Midbrain (tissue), 1 donor: ENCODE measurements at regions not wholly inside any gene's neighbourhood (a gene's known extent, or its start where the extent isn't known, plus 50 kb on each side); places are given as distances from the start of the nearest gene placed in this dataset.
"Not testable (repeated sequence)": the region's sequence is repeated elsewhere in the genome, so short reads cannot be mapped to it uniquely, and the experiment has no call there.

ENCODE experiments used
- DNase-seq: peaks from one replicate; lab custom pipeline; 2025; lab: John Stamatoyannopoulos, UW

DNA sequence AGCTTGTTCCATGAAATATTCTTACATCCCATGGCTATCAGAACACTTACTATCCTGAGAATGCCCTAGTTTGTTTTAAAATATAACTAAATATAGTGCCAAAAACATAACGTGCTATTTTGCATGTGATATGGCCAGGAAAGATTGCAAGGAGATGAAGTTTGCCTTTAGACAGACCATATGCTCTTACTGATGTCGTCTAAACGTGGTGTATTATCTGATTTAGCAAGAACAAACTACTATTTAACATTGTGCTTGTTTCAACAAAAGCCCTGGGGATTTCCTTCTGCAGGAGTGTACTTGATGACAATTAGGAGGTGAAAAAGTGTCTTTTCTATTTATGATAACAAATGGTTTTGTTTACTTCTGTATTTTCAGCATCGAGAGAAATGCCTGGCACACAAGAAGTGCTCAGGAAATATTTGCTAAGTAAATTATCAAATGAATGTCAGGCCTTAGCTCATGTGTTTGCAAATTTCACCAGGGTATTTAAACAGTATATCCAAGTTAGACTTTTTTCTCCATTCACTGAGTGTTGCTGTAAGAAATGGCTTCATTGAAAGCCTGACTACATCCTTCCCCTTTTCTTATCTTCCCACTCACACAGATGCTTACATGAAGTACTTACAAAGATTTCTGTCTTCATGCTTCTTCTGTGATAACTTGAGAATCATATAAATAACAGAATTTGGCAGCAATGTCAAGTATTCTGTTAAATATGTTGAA lies 1033.6 kb downstream of the CDH8 start:
- DNase-seq: no peak

DNA sequence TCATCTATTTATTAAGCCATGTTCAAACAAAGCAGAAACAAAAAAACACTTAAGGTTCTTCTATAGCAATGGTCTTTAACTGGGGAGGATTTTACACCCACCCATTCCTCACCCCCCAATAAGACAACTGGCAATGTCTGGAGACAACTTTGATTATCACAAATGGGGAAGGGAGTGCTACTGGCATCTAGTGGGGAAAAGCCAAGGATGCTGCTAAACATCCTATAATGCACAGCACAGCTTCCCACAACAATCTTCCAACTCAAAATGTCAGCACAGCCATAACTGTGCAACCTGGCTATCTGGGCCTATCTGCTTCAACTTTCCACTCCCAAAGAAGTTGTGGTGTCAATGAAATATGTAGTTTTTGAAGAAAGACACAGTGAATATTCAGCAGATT lies 1044.4 kb downstream of the CDH8 start:
- no peak for DNase-seq

DNA sequence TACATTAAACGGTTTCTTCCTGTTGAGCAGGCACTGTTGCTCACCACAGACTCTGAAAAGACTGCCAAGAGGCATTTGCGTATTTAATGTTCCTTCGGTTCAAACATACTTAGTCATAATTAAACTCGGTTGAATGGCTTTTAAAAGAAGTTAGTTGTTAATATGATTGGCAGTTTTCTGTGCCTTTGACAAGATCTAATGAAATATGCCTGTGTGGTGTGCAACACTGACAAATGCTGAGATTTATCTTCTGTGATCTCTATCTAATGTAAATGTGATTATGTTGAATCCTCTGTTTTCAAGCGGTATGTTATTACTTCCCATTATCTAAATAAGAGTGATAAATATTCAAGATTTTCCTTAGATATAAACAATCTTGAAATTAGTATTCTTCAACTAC lies 1046.6 kb downstream of the CDH8 start:
- no peak for DNase-seq

DNA sequence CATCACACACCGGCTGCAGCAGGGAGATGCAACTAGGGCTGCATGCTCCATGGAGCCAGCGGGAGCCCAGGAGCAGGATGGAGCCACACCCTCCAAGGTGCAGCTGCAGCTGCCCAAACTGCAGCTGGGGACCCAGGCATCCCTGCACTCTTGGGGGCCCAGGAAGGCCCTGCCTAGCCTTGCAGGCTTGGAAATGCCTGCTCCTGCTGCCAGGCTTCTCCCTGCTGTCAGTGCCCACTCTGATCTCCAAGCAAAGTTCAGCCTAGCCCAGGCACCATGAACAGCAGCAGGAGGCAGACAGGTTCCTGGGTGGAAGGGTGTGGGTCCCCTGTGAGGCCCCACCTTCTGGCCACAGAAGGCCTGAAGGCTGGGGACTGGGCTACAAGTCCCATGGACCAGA lies 1057.1 kb downstream of the CDH8 start:
- no peak for DNase-seq

DNA sequence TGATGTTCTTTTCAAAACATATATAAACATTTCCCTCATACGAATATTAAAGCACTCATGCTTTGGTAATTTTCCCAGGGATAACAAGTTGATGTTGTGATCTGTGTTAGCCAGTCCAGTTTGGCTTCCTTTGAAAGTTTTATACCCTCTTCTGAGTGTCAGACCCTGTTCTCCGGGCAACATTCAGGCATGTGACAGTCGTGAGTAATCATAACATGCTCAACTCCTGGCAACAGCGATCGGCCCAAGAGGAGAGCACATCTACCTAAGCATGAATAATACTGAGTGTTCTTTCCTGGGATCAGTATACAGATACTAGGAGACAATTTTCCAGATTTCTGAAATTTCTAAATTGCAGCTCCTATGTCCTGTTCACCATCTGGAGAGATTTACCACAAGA lies 1086.4 kb downstream of the CDH8 start:
- no peak for DNase-seq

DNA sequence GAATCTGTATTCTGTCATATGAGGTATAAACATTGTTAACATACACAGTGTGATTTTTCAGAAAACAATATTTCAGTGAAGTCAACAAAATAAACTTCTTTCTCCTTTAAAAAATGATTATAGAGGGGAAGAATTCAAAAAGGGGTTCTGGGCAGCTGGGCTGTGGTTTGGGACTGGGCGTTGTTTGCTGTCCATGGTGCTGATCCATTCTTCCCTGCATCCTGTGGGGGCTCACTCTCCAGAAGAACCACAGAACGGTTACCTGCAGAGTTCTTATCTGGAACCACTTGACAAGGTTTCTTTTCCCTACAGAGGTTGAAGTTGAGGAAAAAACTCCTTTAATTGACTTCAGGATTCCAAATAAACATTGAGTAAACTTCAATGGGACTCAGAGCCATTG lies 1091.0 kb downstream of the CDH8 start:
- DNase-seq: no peak

DNA sequence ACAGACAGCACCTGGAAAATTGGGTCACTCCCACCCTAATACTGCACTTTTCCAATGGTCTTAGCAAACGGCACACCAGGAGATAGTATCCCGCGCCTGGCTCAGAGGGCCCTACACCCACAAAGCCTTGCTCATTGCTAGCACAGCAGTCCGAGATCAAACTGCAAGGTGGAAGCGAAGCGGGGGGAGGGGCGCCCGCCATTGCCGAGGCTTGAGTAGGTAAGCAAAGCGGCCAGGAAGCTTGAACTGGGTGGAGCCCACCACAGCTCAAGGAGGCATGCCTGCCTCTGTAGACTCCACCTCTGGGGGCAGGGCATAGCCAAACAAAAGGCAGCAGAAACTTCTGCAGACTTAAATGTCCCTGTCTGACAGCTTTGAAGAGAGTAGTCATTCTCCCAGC lies 1100.0 kb downstream of the CDH8 start:
- not testable (repeated sequence) for DNase-seq

DNA sequence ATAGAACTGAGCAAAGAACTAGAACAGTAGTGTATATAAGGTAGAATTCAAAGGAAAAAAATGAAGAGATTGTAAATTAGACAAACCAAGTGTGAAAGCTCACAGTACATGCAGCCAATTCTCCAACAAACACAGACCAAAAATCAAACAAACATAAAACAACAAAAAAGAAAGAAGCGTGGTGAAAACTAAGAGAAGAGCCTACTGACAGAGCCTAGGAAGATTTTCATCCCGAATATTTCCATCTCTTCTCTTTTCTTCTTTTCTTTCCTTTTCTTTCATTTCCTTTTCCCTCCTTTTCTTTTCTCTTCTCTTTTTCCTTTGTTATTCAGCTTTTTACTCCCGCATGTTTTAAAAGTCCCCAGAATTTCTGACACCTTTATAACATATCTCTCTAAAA lies 1103.6 kb downstream of the CDH8 start:
- DNase-seq: no peak

DNA sequence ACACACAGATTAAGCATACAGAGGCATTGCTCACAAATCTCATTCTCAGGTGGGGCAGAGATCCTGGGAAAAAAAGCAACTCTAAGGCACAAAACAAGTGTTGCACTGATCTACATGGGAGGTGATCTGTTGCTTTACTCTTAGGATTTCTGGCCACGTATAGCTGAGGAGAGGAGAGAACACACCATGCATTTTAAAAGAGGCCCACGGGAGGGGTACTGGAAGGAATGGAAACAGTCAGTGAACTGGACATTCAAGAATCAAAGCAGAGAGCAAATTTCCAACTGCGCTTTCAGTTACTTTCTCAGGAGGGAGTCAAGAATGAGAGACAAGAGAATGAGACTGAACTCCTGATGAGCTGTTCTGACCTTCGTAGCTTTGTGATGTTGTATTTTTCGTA lies 1105.9 kb downstream of the CDH8 start:
- DNase-seq: no peak

DNA sequence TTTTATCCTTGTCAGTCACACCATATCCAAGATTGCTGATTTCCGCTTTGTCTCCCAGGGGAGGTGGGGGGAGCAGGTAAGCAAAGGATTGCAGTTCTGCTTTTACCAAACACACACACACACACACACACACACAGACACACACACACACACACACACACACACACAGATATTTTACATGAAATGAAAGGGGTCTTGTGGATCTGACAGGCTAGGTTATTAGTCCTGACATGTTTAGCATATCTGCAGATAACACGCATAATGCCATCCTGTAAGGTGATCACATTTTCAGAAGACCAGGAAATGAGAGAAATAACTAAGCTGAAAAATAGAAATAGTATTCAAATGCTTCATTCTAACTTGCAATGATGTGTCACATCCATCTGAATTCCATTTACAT lies 1113.3 kb downstream of the CDH8 start:
- DNase-seq: no peak

DNA sequence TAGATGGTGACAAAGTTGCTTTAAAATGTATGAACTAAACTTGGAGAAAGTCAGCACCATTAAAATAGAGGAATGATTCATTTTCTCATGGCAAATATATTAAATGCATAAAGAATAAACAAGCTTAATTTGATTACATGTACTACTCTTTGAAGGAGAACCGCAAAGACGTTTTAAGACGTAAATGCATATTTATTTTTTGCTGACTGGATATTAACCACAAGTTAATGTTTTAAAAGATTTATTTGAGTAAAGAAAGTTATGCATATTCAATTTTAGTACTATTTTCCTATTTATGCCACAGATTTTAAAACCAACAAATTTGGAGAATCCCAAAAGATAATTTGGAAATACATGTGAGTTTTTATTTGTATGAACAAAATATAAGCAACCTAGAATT lies 1121.9 kb downstream of the CDH8 start:
- no peak for DNase-seq

DNA sequence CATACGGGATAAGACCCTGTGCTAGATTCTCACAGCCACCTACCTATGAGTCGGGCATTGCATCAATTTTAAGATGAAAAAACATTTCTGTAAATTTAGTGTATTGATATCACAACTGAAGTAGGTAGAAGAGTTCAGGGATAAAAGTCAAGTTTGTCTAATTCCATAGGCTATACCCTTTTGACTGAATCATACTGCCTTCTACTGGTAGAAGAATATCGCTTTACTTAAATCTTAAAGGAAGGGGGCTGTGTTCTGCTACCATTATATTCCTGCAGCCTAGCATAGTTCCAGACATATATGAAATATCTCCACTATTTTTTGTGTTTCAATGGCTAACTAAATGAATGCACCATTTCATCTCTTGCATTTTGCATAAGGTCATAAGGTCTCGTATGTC lies 1128.6 kb downstream of the CDH8 start:
- DNase-seq: no peak

DNA sequence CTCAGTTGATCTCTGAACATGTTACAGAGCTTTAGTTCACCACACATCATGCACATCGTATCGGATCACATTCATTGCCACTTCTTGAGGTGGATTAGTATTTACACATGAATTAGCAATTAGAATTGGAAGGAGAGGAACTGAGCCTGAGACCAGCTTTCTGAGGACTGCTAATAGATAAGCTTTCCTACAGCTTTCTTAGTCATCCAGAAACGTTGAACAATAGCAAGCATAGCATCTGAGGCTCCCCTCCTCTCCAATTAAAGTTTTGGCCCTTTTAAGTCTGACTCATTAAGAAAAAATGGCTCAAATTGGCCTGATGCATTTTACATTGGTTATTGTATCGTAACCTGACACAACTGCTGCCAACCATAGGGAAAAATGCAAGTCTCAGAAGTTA lies 1130.4 kb downstream of the CDH8 start:
- DNase-seq: no peak

DNA sequence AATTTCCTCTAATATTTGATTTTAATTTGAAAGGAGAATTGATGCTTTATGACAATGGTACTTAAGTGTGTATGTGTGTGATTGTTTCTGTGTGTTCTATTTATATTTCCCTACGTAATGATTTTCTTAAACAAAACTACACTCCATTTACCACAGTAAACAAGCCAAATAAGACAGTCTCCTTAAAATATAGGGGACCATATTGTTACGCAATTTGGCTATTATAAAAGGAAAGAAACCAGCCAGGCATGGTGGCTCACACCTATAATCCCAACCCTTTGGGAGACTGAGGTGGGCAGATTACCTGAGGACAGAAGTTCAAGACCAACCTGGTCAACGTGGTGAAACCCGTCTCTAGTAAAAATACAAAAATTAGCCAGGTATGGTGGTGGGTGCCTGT lies 1134.1 kb downstream of the CDH8 start:
- DNase-seq: no peak

DNA sequence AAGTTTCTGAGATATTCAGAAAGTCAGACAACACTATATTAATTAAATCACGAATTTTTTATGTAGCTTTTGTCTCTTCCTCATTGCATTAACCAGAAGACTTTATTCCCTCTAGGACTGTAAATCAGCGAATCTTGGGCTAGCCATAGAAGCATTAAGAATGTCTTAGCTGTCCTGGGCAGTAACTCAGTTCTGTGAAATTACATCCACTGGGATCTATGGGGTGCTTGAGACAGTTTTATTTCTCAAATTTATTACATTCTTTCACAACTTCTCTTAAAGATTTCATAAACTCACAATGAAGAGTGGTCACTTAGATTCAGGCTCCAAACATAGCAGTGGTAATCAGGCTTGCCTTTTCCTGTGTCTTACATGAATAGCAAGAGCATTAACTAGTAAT lies 1153.4 kb downstream of the CDH8 start:
- no peak for DNase-seq

DNA sequence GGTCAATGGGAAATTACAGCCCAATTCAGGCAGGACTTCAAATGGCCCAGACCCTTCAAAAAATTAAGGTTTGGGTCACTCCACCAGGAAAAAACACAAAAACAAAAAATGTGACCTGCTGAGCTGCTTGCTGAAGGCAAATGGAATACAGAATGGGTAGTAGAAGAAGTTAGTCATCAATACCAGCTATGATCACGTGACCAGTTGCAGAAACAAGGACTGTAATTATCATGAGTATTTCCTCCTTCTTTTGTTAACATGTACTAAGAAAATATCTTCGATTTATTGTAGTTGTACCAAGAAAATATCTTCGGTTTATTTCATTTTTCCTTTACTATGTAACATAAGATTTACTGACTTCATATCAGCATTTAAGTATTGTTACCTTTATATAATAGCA lies 1183.6 kb downstream of the CDH8 start:
- no peak for DNase-seq

DNA sequence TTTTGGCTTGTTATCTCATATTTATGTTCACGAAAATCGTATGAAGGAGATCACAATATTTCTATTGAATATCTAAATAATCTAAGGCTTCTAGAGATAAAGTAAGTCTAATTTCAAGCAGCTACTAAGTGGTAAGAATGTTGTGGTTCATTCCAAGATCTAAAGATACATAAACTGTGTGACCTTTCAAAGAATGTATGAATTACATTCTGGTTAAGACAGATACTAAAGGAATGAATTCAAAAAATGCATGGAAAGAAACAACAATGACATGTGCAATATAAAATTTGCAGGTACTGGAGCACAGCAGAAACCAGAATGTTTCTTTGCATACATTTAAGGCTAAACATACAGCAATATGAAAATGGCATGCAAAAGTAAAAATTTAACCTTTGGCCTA lies 1214.6 kb downstream of the CDH8 start:
- DNase-seq: no peak

DNA sequence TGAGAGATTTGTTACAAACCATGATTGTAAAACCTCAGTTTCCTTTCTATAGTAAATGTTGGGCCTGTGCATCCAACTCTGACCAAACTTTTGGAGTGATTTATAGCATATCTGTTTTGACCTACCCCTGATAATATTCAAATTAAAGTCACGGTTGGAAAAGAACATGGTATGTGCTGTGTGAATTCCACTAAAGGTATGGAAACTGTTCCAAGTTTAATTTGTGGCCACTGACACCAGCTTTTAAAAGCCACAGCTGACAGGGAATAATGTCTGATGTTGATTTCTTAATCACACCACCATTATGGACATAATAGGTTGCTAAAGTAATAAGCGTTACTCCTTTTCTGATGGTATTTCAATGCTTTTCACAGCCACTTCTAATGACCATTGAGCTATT lies 1215.9 kb downstream of the CDH8 start:
- DNase-seq: no peak

DNA sequence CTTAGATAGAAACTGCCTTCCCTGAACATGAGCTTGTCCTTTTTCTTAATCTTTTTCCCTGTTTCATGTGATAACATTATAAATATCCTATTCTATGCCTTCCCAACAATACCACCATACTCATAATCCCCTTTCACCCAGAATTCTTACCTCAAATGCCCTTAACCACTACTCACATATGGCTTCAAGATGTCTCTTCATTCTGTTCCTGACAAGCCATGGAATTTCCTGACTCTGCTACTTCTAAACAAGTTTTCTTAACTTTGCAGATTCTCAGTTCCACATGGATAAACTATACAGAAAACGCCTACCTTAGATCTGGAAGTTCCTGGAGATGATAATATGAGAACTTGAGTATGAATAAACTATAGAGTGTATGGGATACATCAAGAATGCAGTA lies 1217.8 kb downstream of the CDH8 start:
- DNase-seq: no peak

DNA sequence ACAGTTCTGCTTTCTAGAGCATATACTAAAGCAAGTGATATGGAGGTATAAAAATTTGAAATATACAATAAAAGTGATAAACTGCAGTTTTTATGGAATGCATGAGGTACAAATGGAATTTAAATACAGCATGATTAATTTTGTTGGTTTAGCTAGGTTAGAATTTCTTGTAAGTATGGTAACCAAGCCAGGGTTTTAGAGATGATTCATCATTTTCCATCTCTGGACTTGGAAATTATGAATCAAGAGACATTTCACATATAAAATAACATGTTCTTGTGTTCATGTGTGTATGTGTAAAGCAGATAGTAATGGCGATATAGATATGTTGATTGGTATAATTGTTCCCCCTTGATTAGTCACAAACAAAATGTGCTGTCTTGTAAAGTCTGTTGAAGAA lies 1219.8 kb downstream of the CDH8 start:
- no peak for DNase-seq

DNA sequence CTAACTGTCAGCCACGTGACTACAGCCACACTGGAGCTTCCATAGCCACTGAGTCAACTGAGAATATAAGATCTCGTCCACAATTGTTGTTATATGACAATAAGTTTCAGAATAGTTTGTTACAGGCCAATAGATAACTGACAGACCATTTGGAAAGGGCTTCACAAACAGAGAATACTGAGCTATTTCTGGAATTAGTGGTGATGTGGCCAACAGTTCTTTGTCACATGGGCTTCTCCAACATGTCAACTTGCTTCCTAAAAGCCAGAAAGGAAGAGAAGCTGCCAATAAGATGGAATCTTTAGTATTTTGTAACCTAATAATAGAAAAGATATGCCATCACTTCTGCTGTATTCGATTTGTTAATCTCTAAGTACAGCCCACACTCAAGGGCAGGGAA lies 1220.4 kb downstream of the CDH8 start:
- no peak for DNase-seq

DNA sequence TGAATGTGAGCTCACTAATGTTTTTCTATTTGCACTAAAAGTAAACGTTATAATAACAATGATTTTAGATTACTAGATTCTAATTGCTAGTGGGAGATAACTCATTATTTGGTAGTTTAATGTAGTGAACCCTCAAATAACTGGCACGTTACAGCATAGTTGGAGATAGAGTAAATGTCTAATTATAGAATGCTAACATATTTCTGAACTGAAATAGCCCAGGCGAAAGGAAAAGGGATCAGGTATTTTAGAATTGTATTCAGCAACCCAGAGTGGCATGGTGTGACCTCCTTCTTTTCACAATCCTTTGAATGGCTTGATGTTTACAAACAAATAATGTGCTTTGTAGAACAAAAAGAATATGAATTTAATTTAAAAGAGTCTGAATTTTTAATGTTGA lies 1221.2 kb downstream of the CDH8 start:
- no peak for DNase-seq

DNA sequence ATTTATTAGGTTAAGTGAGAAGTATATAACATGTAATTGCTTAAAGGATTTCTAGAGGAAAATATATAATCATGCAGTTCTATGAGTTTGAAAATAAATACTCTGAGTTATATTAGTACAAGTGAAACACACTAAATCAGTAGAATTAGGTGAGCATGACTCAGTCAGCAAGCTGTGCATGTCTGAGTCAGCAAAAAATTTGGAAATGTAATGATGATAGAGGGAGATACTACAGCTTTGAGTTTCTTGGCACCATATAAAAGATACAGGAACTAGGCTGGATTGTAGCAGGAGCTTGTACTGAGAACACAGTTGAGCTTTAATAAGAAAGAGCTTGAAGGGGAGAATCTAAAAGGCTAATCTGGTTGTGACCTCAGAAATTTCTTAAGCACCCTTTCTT lies 1224.6 kb downstream of the CDH8 start:
- DNase-seq: no peak

DNA sequence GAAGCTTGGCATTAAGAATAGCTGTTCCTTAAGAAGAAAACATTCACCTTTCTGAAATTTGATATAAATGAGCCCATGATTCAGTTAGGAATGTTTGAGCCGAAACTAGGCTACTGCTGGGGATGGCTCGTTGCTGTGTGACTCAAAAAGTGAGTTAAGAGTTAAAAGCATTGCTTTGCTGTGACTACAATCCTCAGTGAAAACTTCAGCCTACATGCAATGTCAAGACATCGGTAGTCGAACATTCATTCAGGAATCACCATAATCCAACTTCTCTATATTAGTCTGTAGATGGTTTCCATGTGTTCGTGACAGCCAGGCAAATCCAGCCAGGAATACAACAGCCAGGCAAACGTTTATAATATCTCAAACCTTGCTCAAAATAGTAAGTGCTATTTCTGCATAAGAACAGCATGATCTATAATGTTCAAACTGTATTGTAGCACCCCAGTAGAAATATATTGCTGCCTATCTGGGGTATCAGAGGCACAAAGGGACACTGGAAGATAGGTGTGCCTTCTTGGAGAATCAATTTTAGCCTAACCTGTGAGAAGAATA lies 1225.1 kb downstream of the CDH8 start:
- no peak for DNase-seq
